Lung (tissue), 11 donors: ENCODE measurements at regions not wholly inside any gene's neighbourhood (a gene's known extent, or its start where the extent isn't known, plus 50 kb on each side); places are given as distances from the start of the nearest gene placed in this dataset.

Experiments used
- ATAC-seq: fragments of 200-7000 bp; cut with Tn5 transposase; one replicate; pipeline ENCODE4 v1.9.1; 2020; ENCODE audit warnings: moderate number of reproducible peaks; ENCODE audit not compliant: insufficient read depth, low FRiP score
- DNase-seq, 3 donors: peaks; one replicate each; pipeline ENCODE4 v3.0.0-alpha.2; 2013 to 2017
- H3K27ac ChIP-seq, 2 donors: one replicate each; pipeline ENCODE4 v1.5.1; 2013; ENCODE audit warnings: mild to moderate bottlenecking in 2 of 2, moderate library complexity in 2 of 2, control low read depth in 1 of 2, inconsistent platforms in 1 of 2, low read depth in 1 of 2, low read length in 1 of 2
- H3K27me3 ChIP-seq, 3 donors: one replicate each; pipeline ENCODE4 v1.5.1; 2013; ENCODE audit warnings: low read length in 2 of 3; ENCODE audit not compliant: control insufficient read depth in 3 of 3, insufficient read depth in 3 of 3
- H3K36me3 ChIP-seq, 4 donors: one replicate each; pipeline ENCODE4 v1.5.1; 2013; ENCODE audit warnings: low read length in 4 of 4, mild to moderate bottlenecking in 1 of 4, moderate library complexity in 1 of 4; ENCODE audit not compliant: control insufficient read depth in 4 of 4, insufficient read depth in 4 of 4
- H3K4me1 ChIP-seq, 5 donors: one replicate each; pipeline ENCODE4 v1.5.1; 2013; ENCODE audit warnings: low read length in 5 of 5, mild to moderate bottlenecking in 2 of 5, moderate library complexity in 1 of 5; ENCODE audit not compliant: control insufficient read depth in 5 of 5, insufficient read depth in 5 of 5
- H3K4me3 ChIP-seq: one replicate; pipeline ENCODE4 v1.5.1; 2013; ENCODE audit warnings: mild to moderate bottlenecking, control low read depth, moderate library complexity
- H3K9ac ChIP-seq, 2 donors: one replicate each; pipeline ENCODE4 v1.5.1; 2013; ENCODE audit warnings: low read length in 2 of 2, control low read depth in 1 of 2; ENCODE audit not compliant: insufficient read depth in 1 of 2
- H3K9me3 ChIP-seq, 4 donors: one replicate each; pipeline ENCODE4 v1.5.1; 2013; ENCODE audit warnings: low read length in 3 of 4, mild to moderate bottlenecking in 1 of 4, moderate library complexity in 1 of 4; ENCODE audit not compliant: control insufficient read depth in 4 of 4, insufficient read depth in 3 of 4
- CTCF ChIP-seq: IDR thresholded peaks from 2 replicates; pipeline ENCODE4 v1.5.1; 2012; ENCODE audit warnings: mild to moderate bottlenecking; ENCODE audit errors: control extremely low read depth, extremely low read depth
- WGBS, 2 donors: extraction: QIAGEN DNeasy Blood & Tissue Kit; methylation state at CpG; one replicate each; pipeline ENCODE4 v1.1.7; 2013; 5-methylcytosine and 5-hydroxymethylcytosine counted together
- donor health status: control.
- donor health status: control.
- donor health status: Bipolar disorder and iron deficiency.
- donor health status: healthy.
- donor health status: DM: yes; HTN: yes; CAD: no.

GRCh38 chr1:238944028-238944427 is 442.3 kb upstream of the CHRM3 start:
- Histone ChIP-seq H3K9ac (no peak overlapping the region), H3K27ac (no peak overlapping the region), H3K4me1 (no peaks in the 10 kb centered on the region), H3K36me3 (no peaks in the 10 kb centered on the region), H3K9me3 (peaks cover 0 to 3% (median 1%) of the 10 kb centered on the region in 4 donors), H3K27me3 (no peaks in the 10 kb centered on the region), H3K4me3 (no peak overlapping the region)
- ATAC-seq (no peak), DNase-seq (no peak)
- no peak for TF ChIP-seq CTCF
- WGBS, 2 donors, result 69 to 70% methylated on average over 1 of the region's 1 CpG

- H3K27ac ChIP-seq, result no peak overlapping the region
- no peak for TF ChIP-seq CTCF
- 96 to 98% methylated on average over 1 of the region's 1 CpG for WGBS, 2 donors
- H3K9ac ChIP-seq, result no peak overlapping the region
- ATAC-seq (no peak), DNase-seq (no peak)
- H3K27me3 ChIP-seq, result no peaks in the 10 kb centered on the region
- no peaks in the 10 kb centered on the region for H3K36me3 ChIP-seq
- H3K9me3 ChIP-seq, result peaks cover 0 to 4% (median 0%) of the 10 kb centered on the region in 4 donors
- H3K4me3 ChIP-seq, result no peak overlapping the region
- no peaks in the 10 kb centered on the region for H3K4me1 ChIP-seq
These were observed 458.5 kb upstream of the CHRM3 start for GRCh38 chr1:238927899-238928298.

GRCh38 chr1:238916828-238917227 is 469.5 kb upstream of the CHRM3 start:
- 85 to 87% methylated on average over 4 of the region's 4 CpGs for WGBS, 2 donors
- TF ChIP-seq CTCF, result no peak

GRCh38 chr1:238914346-238914745 is 472.0 kb upstream of the CHRM3 start:
- TF ChIP-seq CTCF, result no peak
- H3K27me3 ChIP-seq, result no peaks in the 10 kb centered on the region
- H3K4me3 ChIP-seq, result no peak overlapping the region
- H3K4me1 ChIP-seq, result no peaks in the 10 kb centered on the region
- DNase-seq (no peak), ATAC-seq (no peak)
- no peak overlapping the region for H3K9ac ChIP-seq
- H3K9me3 ChIP-seq, result no peaks in the 10 kb centered on the region
- no peaks in the 10 kb centered on the region for H3K36me3 ChIP-seq
- no peak overlapping the region for H3K27ac ChIP-seq
- WGBS, 2 donors, result 85 to 89% methylated on average over 1 of the region's 1 CpG

More at GRCh38 chr1:238916828-238917227, 469.5 kb upstream of the CHRM3 start:
- no peak for ATAC-seq
- Histone ChIP-seq H3K9ac (no peak overlapping the region), H3K27me3 (no peaks in the 10 kb centered on the region), H3K27ac (no peak overlapping the region), H3K9me3 (no peaks in the 10 kb centered on the region), H3K4me1 (no peaks in the 10 kb centered on the region), H3K4me3 (no peak overlapping the region), H3K36me3 (no peaks in the 10 kb centered on the region)
- no peak for DNase-seq
